DMS53 treated with DMSO at 0.1 percent for 48 hours (cell line): ENCODE measurements at regions not wholly inside any gene's neighbourhood (a gene's known extent, or its start where the extent isn't known, plus 50 kb on each side); places are given as distances from the start of the nearest gene placed in this dataset.

Source experiments
- DNase-seq: peaks from one replicate; lab custom pipeline; 2025; ENCODE audit not compliant: unreplicated experiment; lab: John Stamatoyannopoulos, UW

DNA sequence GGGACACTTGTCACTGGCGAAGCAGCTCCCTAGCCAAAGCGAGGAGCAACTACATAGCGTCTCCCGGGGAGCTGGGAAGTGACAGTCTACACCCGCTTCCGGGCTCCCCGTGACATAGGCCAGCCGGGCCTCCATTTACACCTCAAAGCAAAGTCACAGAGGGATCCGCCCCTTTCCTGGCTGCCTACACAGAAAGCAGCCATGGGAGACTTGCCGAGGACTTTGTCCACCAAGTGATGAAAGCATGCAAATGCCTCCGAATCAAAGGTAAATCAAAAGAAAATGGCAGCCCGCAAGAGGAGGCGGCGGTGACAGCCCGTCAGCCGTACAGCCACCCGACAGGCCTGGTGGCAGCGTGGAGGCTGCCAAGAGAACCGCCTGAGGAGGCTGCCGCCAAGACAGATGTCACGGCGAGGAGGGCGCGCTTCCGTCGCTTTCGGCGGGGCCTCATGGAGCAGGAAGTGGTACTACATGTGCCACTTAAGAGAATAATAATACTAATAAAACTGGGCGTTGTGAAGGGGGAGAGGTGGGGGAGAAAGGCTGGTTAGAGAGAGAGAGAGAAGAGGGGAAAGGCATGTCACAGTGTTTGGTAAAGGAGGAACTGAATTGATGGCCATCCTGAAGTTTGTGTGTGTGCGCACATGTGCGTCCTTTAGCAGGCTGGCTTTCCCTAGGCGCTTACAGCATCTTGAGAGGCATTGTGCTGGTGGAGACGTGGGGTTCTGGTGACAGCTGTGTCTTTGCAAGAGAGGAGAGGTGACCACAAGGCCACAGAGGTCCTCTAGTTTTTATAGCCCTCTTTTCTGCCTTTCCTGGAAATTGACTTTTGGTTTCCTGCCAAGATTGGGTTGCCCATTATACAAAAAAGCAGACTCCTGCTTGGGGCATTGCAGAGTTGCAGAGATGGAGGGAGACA lies 661.7 kb downstream of the VRK1 start:
- DNase-seq, result no peak

DNA sequence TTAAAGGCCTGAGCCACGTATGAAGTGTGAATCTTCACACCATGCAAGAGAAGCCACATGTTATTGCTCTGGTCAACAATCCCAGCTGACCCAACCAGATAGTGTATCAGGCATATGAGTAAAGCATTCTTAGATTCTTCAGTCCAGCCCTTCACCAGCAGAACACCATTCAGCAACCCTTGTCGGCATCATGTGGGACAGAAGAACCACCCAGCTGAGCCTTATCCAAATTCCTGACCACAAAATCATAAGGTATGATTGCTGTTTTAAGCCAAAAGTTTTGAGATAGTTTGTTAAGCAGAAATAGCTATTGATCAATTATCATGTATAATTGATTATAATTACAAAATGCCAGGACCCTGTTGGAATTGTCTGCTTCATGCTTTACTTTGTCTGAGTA lies 664.9 kb downstream of the VRK1 start:
- DNase-seq, result no peak

DNA sequence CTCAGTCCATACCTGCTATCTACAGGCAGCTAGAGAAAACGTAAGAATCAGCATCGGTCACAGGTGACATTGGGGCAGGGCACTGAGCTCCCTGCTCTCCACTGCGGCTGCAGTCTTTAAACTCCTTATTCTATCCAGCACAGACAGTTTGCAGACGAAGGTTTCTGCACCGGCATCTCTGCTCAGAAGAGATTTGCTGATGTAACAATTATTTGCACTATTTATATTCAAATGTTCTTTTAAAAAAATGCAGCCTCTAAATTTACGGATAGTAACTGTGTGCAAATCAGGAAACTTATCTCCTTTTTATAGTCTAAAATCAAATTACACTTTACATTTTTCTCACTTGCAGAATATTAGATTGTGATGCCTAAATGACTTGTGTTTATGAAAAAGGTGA lies 671.0 kb downstream of the VRK1 start:
- DNase-seq, result no peak

DNA sequence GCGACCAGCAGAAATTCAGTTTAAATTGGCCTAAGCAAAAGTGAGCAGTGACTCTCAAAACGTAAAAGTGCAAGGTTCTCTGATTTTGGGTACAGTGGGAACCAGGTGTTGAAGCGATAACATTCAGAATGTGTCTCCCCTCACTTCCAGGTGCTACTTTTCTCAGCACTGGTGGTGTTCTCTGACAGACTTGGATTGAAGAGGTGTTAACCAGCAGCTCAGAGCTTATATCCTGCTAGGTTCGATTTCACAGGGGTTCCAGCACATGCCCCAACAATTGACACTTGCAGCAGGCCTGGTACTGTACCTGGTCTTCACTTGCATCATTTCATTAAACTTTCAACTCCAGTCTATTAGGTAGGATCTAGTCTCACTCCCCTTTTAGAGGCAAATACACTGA lies 680.2 kb downstream of the VRK1 start:
- DNase-seq, result no peak

DNA sequence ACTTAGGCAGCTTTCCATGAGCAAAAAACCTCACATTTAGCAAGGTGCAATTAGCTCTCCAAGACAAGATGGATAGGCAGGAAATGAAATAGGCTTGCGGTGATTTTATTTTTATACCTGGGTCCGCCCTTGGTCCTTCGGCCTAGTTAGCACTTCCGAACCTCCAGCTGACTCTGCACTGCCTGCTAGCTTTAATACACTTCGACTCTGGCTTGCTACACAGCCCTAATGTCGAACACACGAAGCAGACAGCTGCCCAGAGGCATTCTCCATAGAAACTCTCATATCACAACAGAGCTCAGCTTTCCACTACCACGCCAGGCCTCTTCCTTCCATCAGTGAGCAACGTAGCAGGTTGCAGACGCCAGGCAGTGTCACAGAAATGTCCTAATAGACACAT lies 688.0 kb downstream of the VRK1 start:
- no peak for DNase-seq

DNA sequence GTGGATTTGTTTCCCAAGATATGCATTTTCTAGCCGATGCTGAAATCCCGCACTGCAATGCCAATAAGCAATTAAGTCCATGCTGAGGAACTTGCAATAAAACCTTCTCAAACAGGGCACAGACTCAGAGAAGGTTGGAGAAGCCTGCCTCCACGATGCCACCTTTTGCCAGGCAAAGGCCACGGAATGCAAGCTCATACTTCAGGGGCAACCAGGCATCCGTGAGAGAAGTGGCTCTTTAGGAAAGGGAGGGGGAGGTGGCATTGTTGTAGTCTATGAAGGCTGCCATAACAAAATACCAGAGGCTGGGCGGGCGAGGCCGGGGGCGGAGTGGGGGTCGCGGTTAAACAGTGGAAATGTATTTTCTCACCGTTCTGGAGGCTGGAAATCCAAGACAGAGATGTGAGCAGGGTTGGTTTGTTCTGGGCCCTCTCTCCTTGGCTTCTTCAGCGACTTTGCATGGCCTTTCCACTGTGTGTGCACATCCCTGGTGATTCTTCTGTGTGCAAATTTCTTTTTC lies 689.5 kb downstream of the VRK1 start:
- no peak for DNase-seq

DNA sequence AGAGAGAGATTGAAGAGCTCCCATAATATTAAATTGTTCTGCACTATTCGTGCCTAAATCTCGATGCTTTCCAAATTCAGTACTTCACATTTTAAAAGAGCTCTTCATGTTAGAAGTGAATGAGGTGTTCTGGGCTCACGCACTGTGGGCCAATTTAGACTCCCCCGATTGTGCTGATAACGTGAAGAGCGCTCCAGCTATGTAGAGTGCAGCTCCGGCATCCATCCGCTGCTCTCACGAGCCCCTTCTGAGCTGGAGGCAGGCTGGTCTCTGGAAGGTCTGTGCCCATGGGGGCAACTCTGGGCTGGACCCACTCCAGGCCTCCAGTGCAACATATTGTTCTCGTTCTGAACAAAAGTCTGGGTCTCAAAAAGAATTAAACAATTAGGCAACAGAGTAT lies 692.6 kb downstream of the VRK1 start:
- DNase-seq, result no peak

DNA sequence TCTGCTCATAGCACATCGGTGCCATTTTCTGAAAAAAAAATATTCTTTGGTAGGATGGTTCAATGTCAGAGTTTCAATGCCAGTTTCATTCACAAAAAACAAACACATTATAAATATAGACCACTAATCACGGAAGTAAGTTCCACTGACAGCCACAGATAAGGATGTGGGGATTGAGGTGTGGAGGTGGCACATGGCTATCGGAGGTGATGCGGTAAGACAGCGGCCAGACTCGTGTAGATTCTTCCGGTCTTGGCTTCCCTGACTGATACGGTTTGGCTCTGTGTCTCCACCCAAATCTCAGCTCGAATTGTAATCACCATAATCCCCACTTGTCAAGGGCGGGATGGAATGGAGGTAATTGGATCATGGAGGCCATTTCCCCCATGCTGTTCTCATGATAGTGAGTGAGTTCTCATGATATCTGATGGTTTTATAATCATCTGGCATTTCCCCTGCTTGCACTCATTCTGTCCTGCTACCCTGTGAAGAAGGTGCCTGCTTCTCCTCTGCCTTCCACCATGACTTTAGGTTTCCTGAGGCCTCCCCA lies 693.4 kb downstream of the VRK1 start:
- no peak for DNase-seq

DNA sequence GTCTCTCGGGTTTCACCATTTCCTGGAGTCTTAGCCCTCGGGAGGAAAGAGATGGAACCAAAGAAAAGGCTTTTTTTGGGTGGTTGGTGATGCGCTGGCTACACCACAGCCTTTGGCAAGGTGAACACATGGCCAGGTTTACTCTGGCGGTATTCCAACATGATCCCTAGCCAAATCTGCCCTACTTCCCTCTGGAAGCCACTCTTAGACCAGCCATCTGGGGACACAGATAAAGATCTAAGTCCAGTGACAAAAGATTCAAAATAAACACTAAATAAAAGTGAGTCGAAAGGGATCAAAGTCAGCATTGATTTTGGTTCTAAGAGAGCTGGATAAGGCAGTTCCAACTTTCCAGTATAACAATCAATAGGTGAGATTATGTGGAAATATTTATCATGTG lies 694.5 kb downstream of the VRK1 start:
- DNase-seq, result no peak

DNA sequence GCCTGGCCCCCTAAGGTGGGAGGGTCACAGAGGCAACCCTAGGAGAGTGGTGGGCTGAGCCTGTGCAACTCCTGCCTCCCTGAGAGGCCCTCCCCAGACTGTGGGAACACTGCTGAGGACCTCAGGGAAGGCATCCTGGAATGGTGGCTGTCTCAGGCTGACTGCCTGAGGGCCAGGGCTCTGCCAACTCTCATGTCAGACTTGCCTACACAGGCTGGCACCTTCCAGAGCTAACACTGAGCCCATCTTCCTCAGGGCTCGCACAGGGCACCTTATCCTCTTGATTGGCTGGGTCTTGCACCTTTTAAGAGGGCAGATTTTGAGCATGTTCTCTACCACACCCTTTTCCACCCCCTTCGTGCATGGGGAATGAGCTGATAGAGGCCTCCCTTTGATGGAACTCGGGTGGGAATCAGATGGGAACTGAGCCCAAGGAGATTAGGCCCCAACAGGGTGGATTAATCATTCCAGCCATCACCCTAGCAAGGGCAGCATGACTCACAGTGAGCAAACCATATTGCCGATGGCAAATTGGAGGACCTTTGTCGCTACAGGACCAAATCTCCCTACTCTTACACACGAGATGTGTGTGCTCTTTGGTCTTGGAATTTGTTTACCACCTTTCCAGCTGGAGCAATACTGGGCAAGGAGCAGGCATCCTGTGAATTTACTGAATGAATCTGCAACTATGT lies 702.8 kb downstream of the VRK1 start:
- DNase-seq, result no peak

DNA sequence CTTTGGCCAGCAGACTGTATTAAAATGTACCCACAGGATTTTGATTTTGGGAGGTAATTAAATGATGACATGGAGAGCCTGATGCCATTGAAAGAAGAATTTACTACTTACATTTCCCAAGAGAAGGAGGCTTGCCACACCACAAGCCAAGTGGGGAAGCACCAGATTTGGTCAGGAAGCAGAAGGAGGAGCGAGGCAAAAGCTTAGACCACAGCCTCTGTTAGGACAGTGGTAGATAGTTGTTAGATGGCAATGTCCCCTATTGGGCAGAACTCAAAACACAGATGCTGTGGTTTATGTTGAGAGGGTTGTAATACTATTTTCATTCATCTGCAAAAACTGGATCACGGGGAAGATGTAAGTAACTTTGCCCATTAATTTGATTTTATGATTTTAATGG lies 709.4 kb downstream of the VRK1 start:
- no peak for DNase-seq

DNA sequence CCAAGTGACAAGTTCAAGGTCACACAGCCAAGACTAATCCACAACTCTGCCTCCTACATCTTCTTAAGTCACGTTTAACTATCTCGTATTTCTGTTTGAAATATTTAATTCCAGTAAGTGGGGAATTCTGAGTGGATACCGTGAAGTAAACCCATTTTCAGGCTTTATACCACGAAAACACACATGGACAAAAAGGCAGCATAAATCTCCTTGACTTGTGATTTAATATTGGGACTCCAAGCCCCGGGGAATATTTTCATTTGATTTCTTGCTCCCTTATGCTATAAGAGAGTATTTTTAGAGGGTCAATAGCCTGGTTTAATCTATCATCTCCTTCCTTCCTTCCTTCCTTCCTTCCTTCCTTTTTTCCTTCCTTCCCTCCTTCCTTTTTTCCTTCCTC lies 716.7 kb downstream of the VRK1 start:
- no peak for DNase-seq

DNA sequence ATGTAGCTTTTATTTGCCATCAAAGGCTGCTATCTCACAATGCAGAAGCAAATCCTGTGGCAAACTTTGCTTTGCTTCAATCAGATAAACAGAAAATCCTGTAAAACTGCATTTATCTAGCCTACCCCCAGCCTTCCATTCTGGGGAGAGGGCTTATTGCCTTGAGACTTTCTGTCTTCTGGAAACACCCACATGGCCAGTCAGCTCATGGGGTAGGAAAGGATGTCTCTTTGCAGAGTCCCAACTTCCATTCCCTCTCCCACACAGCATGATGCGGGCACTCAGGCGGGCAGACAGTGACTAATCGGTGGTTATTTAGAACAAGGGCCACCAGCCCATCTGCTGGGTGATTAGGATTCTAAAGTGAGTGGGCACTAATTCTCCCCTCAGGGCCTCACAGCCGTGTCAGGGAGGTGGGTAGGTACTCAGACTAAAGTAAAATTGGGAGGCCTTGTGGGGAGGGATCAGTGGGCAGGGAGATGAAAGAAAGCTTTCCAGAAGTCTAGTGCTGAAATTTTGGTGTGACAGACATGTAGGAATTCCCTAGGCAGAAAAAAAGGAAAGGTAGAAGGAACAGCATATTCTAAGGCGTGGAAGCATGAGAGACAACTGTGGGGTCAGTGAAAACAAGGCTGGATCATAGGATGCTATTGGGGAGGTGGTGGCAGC lies 720.5 kb downstream of the VRK1 start:
- DNase-seq, result no peak

DNA sequence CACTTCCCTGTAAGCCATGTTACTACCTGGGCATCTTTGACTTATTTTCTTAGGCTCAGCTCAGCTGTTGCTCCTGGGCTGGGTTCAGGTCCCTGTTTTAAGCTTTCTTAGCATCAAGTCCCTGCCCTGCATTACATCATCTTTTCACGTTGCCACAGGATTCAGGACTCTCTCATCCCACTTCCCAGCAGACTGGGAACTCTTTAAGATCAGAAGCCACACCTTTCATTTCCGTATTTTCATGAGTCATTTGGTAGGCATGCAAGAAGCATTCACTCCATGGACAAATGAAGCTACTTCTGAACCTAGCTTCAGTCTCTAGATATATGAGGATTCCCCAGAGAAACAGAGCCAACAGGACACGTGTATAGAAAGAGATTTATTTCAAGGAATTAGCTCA lies 726.8 kb downstream of the VRK1 start:
- DNase-seq, result no peak

DNA sequence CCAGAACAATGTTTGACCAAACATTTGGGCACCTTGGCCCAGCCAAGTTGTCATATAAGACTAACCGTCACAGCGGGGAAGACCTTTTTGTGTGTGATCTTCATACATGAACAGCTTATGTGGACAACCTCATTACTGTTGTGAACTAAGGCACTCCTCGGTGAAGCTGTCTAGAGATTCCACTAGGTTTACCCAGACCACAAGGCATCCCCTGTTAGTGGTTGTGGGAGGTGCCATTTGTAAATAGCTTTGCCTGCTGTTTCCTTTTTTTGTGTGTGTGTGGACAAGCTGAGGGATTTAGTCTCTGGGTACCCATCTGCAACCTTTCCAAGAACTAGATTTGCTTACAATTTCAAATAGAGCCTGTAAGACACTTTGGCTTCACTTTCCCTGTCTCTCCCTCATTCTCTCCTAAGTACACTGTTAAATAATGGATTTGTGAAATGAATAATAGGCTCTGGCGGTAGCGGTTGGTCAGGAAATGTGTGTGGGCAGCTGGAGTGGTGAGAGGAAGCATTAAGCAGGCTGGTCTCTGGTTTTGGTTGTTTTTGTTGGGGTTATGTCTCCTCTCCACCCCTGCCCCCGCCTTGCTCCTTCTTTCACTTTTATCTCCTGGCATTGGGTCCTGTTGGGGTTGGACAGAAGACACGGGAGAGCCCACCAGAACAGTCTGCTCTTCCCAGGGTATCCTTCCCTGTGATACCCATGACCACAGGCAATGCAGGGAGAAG lies 727.6 kb downstream of the VRK1 start:
- no peak for DNase-seq

DNA sequence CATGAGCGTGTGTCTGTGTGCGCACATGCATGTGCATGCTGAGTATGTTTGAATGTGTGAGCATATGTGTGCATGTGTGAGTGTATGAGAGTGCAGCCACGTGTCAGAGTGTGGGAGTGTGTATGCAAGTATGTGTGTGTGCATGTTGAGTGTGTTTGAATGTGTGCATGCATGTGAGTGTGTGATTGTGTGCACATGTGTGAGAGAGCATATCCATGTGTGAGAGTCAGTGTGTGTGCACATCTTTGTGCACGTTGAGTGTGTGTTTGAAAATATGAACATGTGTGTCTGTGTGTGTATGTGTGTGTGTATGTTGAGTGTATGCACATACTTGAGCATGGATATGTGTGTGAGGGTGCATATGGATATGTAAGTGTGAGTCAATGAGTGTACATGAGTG lies 730.8 kb downstream of the VRK1 start:
- DNase-seq, result no peak

DNA sequence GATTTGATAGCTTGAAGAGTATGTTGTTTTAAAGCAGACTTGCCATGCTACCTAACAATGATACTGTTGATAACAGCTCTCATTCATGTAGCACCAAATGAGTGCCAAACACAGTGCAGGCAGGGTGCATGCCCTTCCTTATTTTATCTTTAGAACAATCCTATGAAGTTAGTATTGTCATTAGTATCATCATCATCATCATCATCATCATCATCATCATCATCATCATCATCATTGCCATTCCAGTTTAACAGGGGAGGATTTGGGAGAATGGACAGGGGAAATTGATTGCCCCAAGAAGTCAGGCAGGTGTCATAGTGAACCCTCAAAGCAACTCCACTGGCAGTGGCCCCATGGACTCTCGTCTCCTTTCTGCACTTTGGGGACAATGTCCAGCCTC lies 734.9 kb downstream of the VRK1 start:
- DNase-seq, result no peak

DNA sequence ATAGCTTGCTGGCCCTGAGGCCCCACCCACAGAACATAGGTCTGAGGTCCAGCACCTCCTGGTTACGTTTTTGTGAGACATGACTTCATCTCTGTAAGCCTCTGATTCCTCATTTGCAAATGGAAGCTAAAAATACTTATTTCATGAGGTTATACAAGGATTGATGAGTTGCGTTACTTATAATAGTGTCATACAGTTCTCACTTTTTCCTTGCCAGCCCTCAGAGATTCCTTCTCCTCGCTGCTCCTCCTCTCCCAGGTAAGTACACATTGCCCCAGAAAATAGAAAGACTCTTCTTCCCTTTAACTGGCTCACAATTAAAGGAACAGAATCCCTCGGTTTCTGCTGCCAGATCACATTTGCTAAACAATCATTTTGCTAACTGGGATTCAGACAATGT lies 739.2 kb downstream of the VRK1 start:
- no peak for DNase-seq

DNA sequence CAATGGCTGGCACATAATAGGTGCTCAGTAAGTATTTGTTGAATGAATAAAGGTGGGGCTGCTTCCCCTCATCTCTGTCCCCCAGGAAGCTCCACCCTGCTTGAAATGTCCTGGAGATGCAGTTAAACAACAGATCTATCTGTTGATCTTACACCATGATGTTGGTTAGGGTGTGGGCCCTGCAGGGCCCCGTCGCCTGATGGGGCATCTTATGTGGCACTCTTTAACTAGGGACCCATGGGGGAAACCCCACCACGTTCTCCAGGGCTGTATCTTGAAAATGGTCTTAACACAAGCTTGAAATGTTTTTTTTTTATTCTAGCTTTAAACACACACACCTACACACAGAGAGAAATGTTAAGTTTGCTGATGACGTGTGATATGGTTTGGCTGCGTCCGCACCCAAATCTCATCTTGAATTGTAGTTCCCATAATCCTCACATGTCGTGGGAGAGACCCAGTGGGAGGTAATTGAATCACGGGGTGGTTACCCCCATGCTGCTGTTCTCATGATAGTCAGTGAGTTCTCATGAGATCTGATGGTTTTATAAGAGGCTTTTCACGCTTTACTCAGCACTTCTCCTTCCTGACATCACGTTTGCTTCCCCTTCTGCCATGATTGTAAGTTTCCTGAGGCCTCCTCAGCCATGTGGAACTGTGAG lies 741.7 kb downstream of the VRK1 start:
- no peak for DNase-seq

DNA sequence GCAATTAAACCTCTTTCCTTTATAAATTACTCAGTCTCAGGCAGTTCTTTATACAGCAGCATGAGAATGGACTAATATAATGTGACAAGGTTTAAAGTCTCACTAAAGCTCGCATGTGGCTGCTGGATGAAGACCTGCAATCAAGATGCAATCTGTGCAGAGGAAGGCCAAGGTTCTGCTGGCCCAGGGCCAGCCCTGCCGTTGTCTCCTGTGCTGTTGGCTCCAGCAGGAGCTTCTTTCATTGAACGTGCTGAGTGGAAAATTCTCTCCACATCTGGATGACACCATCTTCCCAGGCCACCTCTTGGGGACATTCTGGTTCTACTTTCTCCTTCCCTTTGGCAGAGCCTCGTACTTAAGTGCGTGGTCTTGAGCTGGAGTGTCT lies 742.2 kb downstream of the VRK1 start:
- DNase-seq, result no peak
